ENCODE measurements at regions not wholly inside any gene's neighbourhood (a gene's known extent, or its start where the extent isn't known, plus 50 kb on each side); places are given as distances from the start of the nearest gene placed in this dataset.
"Not testable (repeated sequence)": the region's sequence is repeated elsewhere in the genome, so short reads cannot be mapped to it uniquely, and the experiment has no call there.

DNA sequence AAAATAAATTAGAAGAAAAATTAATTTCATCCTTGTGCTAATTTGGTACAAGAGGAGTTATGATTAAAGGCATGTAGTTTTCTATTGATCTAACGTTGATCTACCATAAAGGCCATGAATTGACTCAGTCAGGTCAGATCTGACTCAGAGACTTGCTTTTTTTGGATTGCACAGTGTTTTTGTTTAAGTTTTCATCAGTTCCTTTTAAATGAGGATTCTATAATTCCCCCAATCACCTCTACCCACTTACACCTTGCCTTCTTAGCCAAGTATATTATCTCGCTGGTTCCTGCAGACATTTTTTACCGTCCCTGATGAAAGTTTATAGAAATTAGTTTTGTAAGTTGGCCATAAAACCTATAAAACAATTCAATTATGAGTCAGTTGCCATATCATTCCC is 132.4 kb upstream of the PALS2 start:
- Mint-ChIP-seq H3K27ac (no peak overlapping the region), H3K27me3 (peaks cover 3% of the 10 kb centered on the region), H3K36me3 (ENCODE audit: low read depth) (no peaks in the 10 kb centered on the region), H3K9me3 (ENCODE audit: low read depth) (no peaks in the 10 kb centered on the region), H3K4me1 (peaks cover 10% of the 10 kb centered on the region), H3K4me3 (no peak overlapping the region)
- CTCF ChIA-PET = no interaction called here
- DNase-seq (no peak), ATAC-seq (peak; percentile 80)
- POLR2A ChIA-PET = no interaction called here
- intact Hi-C loops (cut with DNase I, micrococcal nuclease) = no loop called here

DNA sequence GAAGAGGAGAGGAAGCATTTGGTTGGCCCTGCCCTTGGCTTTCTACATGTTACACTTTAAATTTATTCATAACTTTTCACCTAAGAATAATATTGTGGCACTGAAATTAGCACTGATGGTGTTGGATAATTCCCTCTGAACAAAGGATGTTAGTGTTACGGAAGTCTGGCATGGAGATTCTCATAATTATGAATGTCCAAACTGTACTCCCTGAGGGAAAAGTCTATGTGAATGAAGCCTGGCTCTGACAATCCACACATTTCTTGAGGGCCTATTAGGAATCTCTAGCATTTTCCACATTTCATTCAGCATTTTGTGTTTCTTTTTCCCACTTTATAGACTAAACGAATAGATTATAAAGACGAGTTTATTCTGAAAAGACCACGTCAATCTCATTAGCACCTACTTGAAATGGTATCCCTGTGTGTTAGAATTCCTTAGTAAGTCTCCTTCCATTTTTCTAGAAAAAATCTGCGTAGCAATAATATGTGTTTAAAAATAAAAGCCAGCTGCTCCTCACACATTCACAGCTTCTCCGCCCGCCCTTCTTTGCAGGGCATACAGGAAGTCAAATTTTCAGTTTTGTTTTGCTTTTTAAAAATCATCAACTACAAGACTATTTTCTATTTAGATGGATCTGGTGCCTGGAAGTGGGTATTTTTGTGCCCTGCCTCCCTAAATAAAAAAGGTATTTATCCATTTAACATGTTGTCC is 131.8 kb upstream of the PALS2 start:
- POLR2A ChIA-PET = no interaction called here
- H3K4me3 Mint-ChIP-seq = no peak overlapping the region
- H3K4me1 Mint-ChIP-seq = peaks cover 10% of the 10 kb centered on the region
- CTCF ChIA-PET = no interaction called here
- H3K36me3 Mint-ChIP-seq (ENCODE audit: low read depth) = no peaks in the 10 kb centered on the region
- ATAC-seq (peak; percentile 47), DNase-seq (no peak)
- intact Hi-C loops (cut with DNase I, micrococcal nuclease) = no loop called here
- no peaks in the 10 kb centered on the region for H3K9me3 Mint-ChIP-seq (ENCODE audit: low read depth)
- H3K27ac Mint-ChIP-seq = no peak overlapping the region
- H3K27me3 Mint-ChIP-seq = peaks cover 3% of the 10 kb centered on the region

GRCh38 chr7:24442170-24442777 is 131.0 kb upstream of the PALS2 start:
- no peak for ATAC-seq
- H3K27me3 Mint-ChIP-seq = peaks cover 3% of the 10 kb centered on the region
- no peak overlapping the region for H3K27ac Mint-ChIP-seq
- ChIA-PET CTCF (no interaction called here), POLR2A (no interaction called here)
- peaks cover 10% of the 10 kb centered on the region for H3K4me1 Mint-ChIP-seq
- DNase-seq = no peak
- no peaks in the 10 kb centered on the region for H3K36me3 Mint-ChIP-seq (ENCODE audit: low read depth)
- no peak overlapping the region for H3K4me3 Mint-ChIP-seq
- intact Hi-C loops (cut with DNase I, micrococcal nuclease) = no loop called here
- H3K9me3 Mint-ChIP-seq (ENCODE audit: low read depth) = no peaks in the 10 kb centered on the region

GRCh38 chr7:24444666-24445440 is 128.4 kb upstream of the PALS2 start:
- ATAC-seq (no peak), DNase-seq (no peak)
- ChIA-PET POLR2A (no interaction called here), CTCF (no interaction called here)
- H3K36me3 Mint-ChIP-seq (ENCODE audit: low read depth) = no peaks in the 10 kb centered on the region
- intact Hi-C loops (cut with DNase I, micrococcal nuclease) = no loop called here
- no peak overlapping the region for H3K27ac Mint-ChIP-seq
- no peak overlapping the region for H3K4me3 Mint-ChIP-seq
- H3K4me1 Mint-ChIP-seq = peaks cover 5% of the 10 kb centered on the region
- no peaks in the 10 kb centered on the region for H3K9me3 Mint-ChIP-seq (ENCODE audit: low read depth)
- H3K27me3 Mint-ChIP-seq = peaks cover 3% of the 10 kb centered on the region

GRCh38 chr7:24448038-24448437 is 125.2 kb upstream of the PALS2 start:
- no peak overlapping the region for H3K4me3 Mint-ChIP-seq
- peaks cover 3% of the 10 kb centered on the region for H3K27me3 Mint-ChIP-seq
- no peak overlapping the region for H3K27ac Mint-ChIP-seq
- ChIA-PET CTCF (no interaction called here), POLR2A (no interaction called here)
- intact Hi-C loops (cut with DNase I, micrococcal nuclease) = no loop called here
- ATAC-seq (no peak), DNase-seq (no peak)
- no peaks in the 10 kb centered on the region for H3K9me3 Mint-ChIP-seq (ENCODE audit: low read depth)
- H3K4me1 Mint-ChIP-seq = no peaks in the 10 kb centered on the region
- no peaks in the 10 kb centered on the region for H3K36me3 Mint-ChIP-seq (ENCODE audit: low read depth)

- POLR2A ChIA-PET; H3K4me3 Mint-ChIP-seq; ATAC-seq; H3K27me3 Mint-ChIP-seq; H3K36me3 Mint-ChIP-seq (ENCODE audit: low read depth); H3K4me1 Mint-ChIP-seq; H3K9me3 Mint-ChIP-seq (ENCODE audit: low read depth); CTCF ChIA-PET; H3K27ac Mint-ChIP-seq; DNase-seq; intact Hi-C loops (cut with DNase I, micrococcal nuclease): not testable (repeated sequence)
These were observed 123.8 kb upstream of the PALS2 start for GRCh38 chr7:24449416-24449815.

- no peak for DNase-seq
- H3K9me3 Mint-ChIP-seq (ENCODE audit: low read depth) = no peaks in the 10 kb centered on the region
- H3K4me3 Mint-ChIP-seq = no peak overlapping the region
- H3K4me1 Mint-ChIP-seq = no peaks in the 10 kb centered on the region
- H3K27ac Mint-ChIP-seq = no peak overlapping the region
- CTCF ChIA-PET = no interaction called here
- intact Hi-C loops (cut with DNase I, micrococcal nuclease) = no loop called here
- H3K27me3 Mint-ChIP-seq = peaks cover 5% of the 10 kb centered on the region
- POLR2A ChIA-PET = interaction anchor here (1.1 kb wide), 1 partner anchor 36 kb away, joined by 3 read pairs; no protein-coding TSS in a partner anchor
- no peaks in the 10 kb centered on the region for H3K36me3 Mint-ChIP-seq (ENCODE audit: low read depth)
- no peak for ATAC-seq
These were observed 117.3 kb upstream of the PALS2 start for GRCh38 chr7:24455813-24456525.

- CTCF ChIA-PET = interaction anchor here (0.7 kb wide), 1 partner anchor 12 kb away, joined by 3 read pairs; no protein-coding TSS in a partner anchor
- intact Hi-C loops (cut with DNase I, micrococcal nuclease) = no loop called here
- H3K36me3 Mint-ChIP-seq (ENCODE audit: low read depth) = no peaks in the 10 kb centered on the region
- H3K27me3 Mint-ChIP-seq = peaks cover 7% of the 10 kb centered on the region
- no peaks in the 10 kb centered on the region for H3K9me3 Mint-ChIP-seq (ENCODE audit: low read depth)
- no peak for DNase-seq
- POLR2A ChIA-PET = no interaction called here
- no peak for ATAC-seq
- H3K4me3 Mint-ChIP-seq = no peak overlapping the region
- no peak overlapping the region for H3K27ac Mint-ChIP-seq
- H3K4me1 Mint-ChIP-seq = no peaks in the 10 kb centered on the region
These were observed 116.6 kb upstream of the PALS2 start for GRCh38 chr7:24456526-24457218.

DNA sequence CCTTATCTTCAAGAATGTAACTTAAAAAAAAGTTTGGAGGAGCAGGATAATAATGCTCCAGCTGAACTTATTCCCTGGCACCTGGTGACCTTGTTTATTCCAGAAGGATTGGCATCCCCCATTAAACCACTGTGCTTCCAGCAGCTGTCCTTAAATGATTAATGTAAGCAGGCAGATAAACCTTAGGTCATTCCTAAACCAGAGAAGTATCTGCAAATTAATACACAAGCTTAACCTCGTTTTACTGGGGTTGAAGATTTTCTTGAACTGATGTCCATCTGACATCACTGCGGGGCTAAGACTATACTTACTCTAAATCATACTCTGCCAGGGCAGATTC is 116.1 kb upstream of the PALS2 start:
- H3K9me3 Mint-ChIP-seq (ENCODE audit: low read depth) = no peaks in the 10 kb centered on the region
- CTCF ChIA-PET = interaction anchor here (0.7 kb wide), 1 partner anchor 12 kb away, joined by 3 read pairs; no protein-coding TSS in a partner anchor
- no peak overlapping the region for H3K27ac Mint-ChIP-seq
- DNase-seq = no peak
- H3K4me1 Mint-ChIP-seq = no peaks in the 10 kb centered on the region
- POLR2A ChIA-PET = no interaction called here
- no peaks in the 10 kb centered on the region for H3K36me3 Mint-ChIP-seq (ENCODE audit: low read depth)
- no peak for ATAC-seq
- peaks cover 7% of the 10 kb centered on the region for H3K27me3 Mint-ChIP-seq
- intact Hi-C loops (cut with DNase I, micrococcal nuclease) = no loop called here
- H3K4me3 Mint-ChIP-seq = no peak overlapping the region

GRCh38 chr7:24462117-24462516 is 111.1 kb upstream of the PALS2 start:
- H3K27me3 Mint-ChIP-seq = peaks cover 3% of the 10 kb centered on the region
- DNase-seq (no peak), ATAC-seq (no peak)
- ChIA-PET CTCF (no interaction called here), POLR2A (no interaction called here)
- H3K9me3 Mint-ChIP-seq (ENCODE audit: low read depth) = no peaks in the 10 kb centered on the region
- intact Hi-C loops (cut with DNase I, micrococcal nuclease) = no loop called here
- H3K36me3 Mint-ChIP-seq (ENCODE audit: low read depth) = no peaks in the 10 kb centered on the region
- H3K4me3 Mint-ChIP-seq = no peak overlapping the region
- no peaks in the 10 kb centered on the region for H3K4me1 Mint-ChIP-seq
- no peak overlapping the region for H3K27ac Mint-ChIP-seq

GRCh38 chr7:24462984-24463383 is 110.3 kb upstream of the PALS2 start:
- H3K36me3 Mint-ChIP-seq (ENCODE audit: low read depth) = no peaks in the 10 kb centered on the region

More at GRCh38 chr7:24462984-24463383, 110.3 kb upstream of the PALS2 start:
- ChIA-PET POLR2A (no interaction called here), CTCF (interaction anchor here (0.5 kb wide), 1 partner anchor 360 kb away, joined by 4 read pairs; no protein-coding TSS in a partner anchor)
- H3K4me3 Mint-ChIP-seq = no peak overlapping the region
- no peak overlapping the region for H3K27ac Mint-ChIP-seq
- intact Hi-C loops (cut with DNase I, micrococcal nuclease) = no loop called here
- H3K4me1 Mint-ChIP-seq = no peaks in the 10 kb centered on the region
- DNase-seq (no peak), ATAC-seq (no peak)
- H3K27me3 Mint-ChIP-seq = peaks cover 3% of the 10 kb centered on the region
- no peaks in the 10 kb centered on the region for H3K9me3 Mint-ChIP-seq (ENCODE audit: low read depth)
